Skeletal muscle tissue (tissue), 3 donors: ENCODE measurements at regions not wholly inside any gene's neighbourhood (a gene's known extent, or its start where the extent isn't known, plus 50 kb on each side); places are given as distances from the start of the nearest gene placed in this dataset.
"Not testable (repeated sequence)": the region's sequence is repeated elsewhere in the genome, so short reads cannot be mapped to it uniquely, and the experiment has no call there.

ENCODE experiments used
- H3K27ac ChIP-seq: one replicate; pipeline ENCODE4 v1.7.0; 2013; ENCODE audit warnings: mild to moderate bottlenecking, low read depth, low read length, inconsistent platforms
- H3K27me3 ChIP-seq, 3 donors: one replicate each; pipeline ENCODE4 v1.7.0; 2013; ENCODE audit warnings: low read length in 3 of 3; ENCODE audit not compliant: control insufficient read depth in 3 of 3, insufficient read depth in 3 of 3
- H3K36me3 ChIP-seq, 3 donors: one replicate each; pipeline ENCODE4 v1.7.0; 2013; ENCODE audit warnings: low read length in 3 of 3; ENCODE audit not compliant: control insufficient read depth in 3 of 3, insufficient read depth in 3 of 3
- H3K4me1 ChIP-seq, 3 donors: one replicate each; pipeline ENCODE4 v1.7.0; 2013; ENCODE audit warnings: low read length in 3 of 3, mild to moderate bottlenecking in 3 of 3; ENCODE audit not compliant: control insufficient read depth in 3 of 3, insufficient read depth in 3 of 3
- H3K4me3 ChIP-seq, 3 donors: one replicate each; pipeline ENCODE4 v1.7.0; 2013; ENCODE audit warnings: low read length in 3 of 3
- H3K9ac ChIP-seq, 3 donors: one replicate each; pipeline ENCODE4 v1.7.0; 2013; ENCODE audit warnings: low read length in 3 of 3, mild to moderate bottlenecking in 3 of 3, moderate library complexity in 2 of 3, low read depth in 1 of 3
- H3K9me3 ChIP-seq, 3 donors: one replicate each; pipeline ENCODE4 v1.7.0; 2013; ENCODE audit warnings: low read length in 3 of 3; ENCODE audit not compliant: control insufficient read depth in 3 of 3
- donor health status: Osteomylitis.

GRCh38 chr7:86094166-86094669 lies 549.5 kb upstream of the GRM3 start:
- no peak overlapping the region for H3K9ac ChIP-seq
- no peaks in the 10 kb centered on the region for H3K9me3 ChIP-seq
- H3K4me1 ChIP-seq = no peaks in the 10 kb centered on the region
- no peak overlapping the region for H3K27ac ChIP-seq
- no peaks in the 10 kb centered on the region for H3K27me3 ChIP-seq
- no peak overlapping the region for H3K4me3 ChIP-seq
- H3K36me3 ChIP-seq = no peaks in the 10 kb centered on the region

GRCh38 chr7:86091369-86091768 lies 552.3 kb upstream of the GRM3 start:
- Histone ChIP-seq H3K27me3 (no peaks in the 10 kb centered on the region), H3K9ac (no peak overlapping the region), H3K4me3 (no peak overlapping the region), H3K27ac (no peak overlapping the region), H3K36me3 (no peaks in the 10 kb centered on the region), H3K9me3 (no peaks in the 10 kb centered on the region), H3K4me1 (no peaks in the 10 kb centered on the region)

- Histone ChIP-seq H3K4me1 (no peaks in the 10 kb centered on the region), H3K9me3 (no peaks in the 10 kb centered on the region), H3K9ac (no peak overlapping the region), H3K36me3 (no peaks in the 10 kb centered on the region), H3K4me3 (no peak overlapping the region), H3K27me3 (no peaks in the 10 kb centered on the region), H3K27ac (no peak overlapping the region)
Observed at GRCh38 chr7:86089455-86089854, 554.3 kb upstream of the GRM3 start.

- H3K27me3 ChIP-seq, H3K4me1 ChIP-seq, H3K9me3 ChIP-seq, H3K27ac ChIP-seq, H3K36me3 ChIP-seq, H3K4me3 ChIP-seq, H3K9ac ChIP-seq: not testable (repeated sequence)
Observed at GRCh38 chr7:86064572-86064971, 579.1 kb upstream of the GRM3 start.

- peaks cover 0 to 4% (median 2%) of the 10 kb centered on the region in 3 donors for H3K9me3 ChIP-seq
Observed at GRCh38 chr7:86058649-86059048, 585.1 kb upstream of the GRM3 start.

GRCh38 chr7:86050918-86051317 lies 592.8 kb upstream of the GRM3 start:
- Histone ChIP-seq H3K36me3 (no peaks in the 10 kb centered on the region), H3K4me1 (no peaks in the 10 kb centered on the region), H3K9me3 (no peaks in the 10 kb centered on the region), H3K4me3 (no peak overlapping the region), H3K9ac (no peak overlapping the region), H3K27me3 (no peaks in the 10 kb centered on the region), H3K27ac (no peak overlapping the region)

More at GRCh38 chr7:86058649-86059048, 585.1 kb upstream of the GRM3 start:
- H3K36me3 ChIP-seq = no peaks in the 10 kb centered on the region
- no peaks in the 10 kb centered on the region for H3K27me3 ChIP-seq
- H3K27ac ChIP-seq = no peak overlapping the region
- H3K4me1 ChIP-seq = no peaks in the 10 kb centered on the region
- no peak overlapping the region for H3K4me3 ChIP-seq
- no peak overlapping the region for H3K9ac ChIP-seq

GRCh38 chr7:86049910-86050309 lies 593.8 kb upstream of the GRM3 start:
- H3K4me1 ChIP-seq = no peaks in the 10 kb centered on the region
- no peaks in the 10 kb centered on the region for H3K36me3 ChIP-seq
- no peaks in the 10 kb centered on the region for H3K9me3 ChIP-seq
- H3K4me3 ChIP-seq = no peak overlapping the region
- H3K9ac ChIP-seq = no peak overlapping the region
- no peak overlapping the region for H3K27ac ChIP-seq
- H3K27me3 ChIP-seq = no peaks in the 10 kb centered on the region

GRCh38 chr7:86045197-86045596 lies 598.5 kb upstream of the GRM3 start:
- not testable (repeated sequence) for H3K4me3 ChIP-seq, H3K4me1 ChIP-seq, H3K27me3 ChIP-seq, H3K36me3 ChIP-seq, H3K27ac ChIP-seq, H3K9ac ChIP-seq, H3K9me3 ChIP-seq

GRCh38 chr7:86025807-86026206 lies 617.9 kb upstream of the GRM3 start:
- no peaks in the 10 kb centered on the region for H3K36me3 ChIP-seq
- no peak overlapping the region for H3K9ac ChIP-seq
- no peaks in the 10 kb centered on the region for H3K27me3 ChIP-seq
- no peak overlapping the region for H3K27ac ChIP-seq
- H3K4me3 ChIP-seq = no peak overlapping the region
- H3K9me3 ChIP-seq = no peaks in the 10 kb centered on the region
- no peaks in the 10 kb centered on the region for H3K4me1 ChIP-seq

- Histone ChIP-seq H3K27ac (no peak overlapping the region), H3K9me3 (no peaks in the 10 kb centered on the region), H3K4me3 (no peak overlapping the region), H3K36me3 (no peaks in the 10 kb centered on the region), H3K9ac (no peak overlapping the region), H3K4me1 (no peaks in the 10 kb centered on the region), H3K27me3 (no peaks in the 10 kb centered on the region)
Observed at GRCh38 chr7:86013662-86014061, 630.0 kb upstream of the GRM3 start.

GRCh38 chr7:86012971-86013370 lies 630.7 kb upstream of the GRM3 start:
- Histone ChIP-seq H3K9me3 (no peaks in the 10 kb centered on the region), H3K9ac (no peak overlapping the region), H3K27me3 (no peaks in the 10 kb centered on the region), H3K27ac (no peak overlapping the region), H3K4me1 (no peaks in the 10 kb centered on the region), H3K36me3 (no peaks in the 10 kb centered on the region), H3K4me3 (no peak overlapping the region)
